Stimulated activated CD4-positive, alpha-beta T cell treated with anti-CD3 and anti-CD28 coated beads, TNF-alpha, amount 100 ng/mL, for 48 hours (primary cell): ENCODE measurements at regions not wholly inside any gene's neighbourhood (a gene's known extent, or its start where the extent isn't known, plus 50 kb on each side); places are given as distances from the start of the nearest gene placed in this dataset.

ENCODE experiments used
- DNase-seq, 3 donors: peaks; one replicate each; pipeline ENCODE4 v3.0.0-alpha.2; 2020; ENCODE audit warnings: low read depth in 3 of 3

- no peak for DNase-seq
Measured at GRCh38 chr7:15856311-15856710, 169.8 kb upstream of the MEOX2 start.

GRCh38 chr7:15855525-15856109, 169.1 kb upstream of the MEOX2 start:
- DNase-seq = no peak

- DNase-seq = no peak
Measured at GRCh38 chr7:15854841-15855524, 168.5 kb upstream of the MEOX2 start.

- no peak for DNase-seq
Measured at GRCh38 chr7:15853832-15854470, 167.5 kb upstream of the MEOX2 start.

GRCh38 chr7:15851201-15851600, 164.7 kb upstream of the MEOX2 start:
- DNase-seq = no peak

GRCh38 chr7:15848901-15849300, 162.4 kb upstream of the MEOX2 start:
- DNase-seq = no peak

- no peak for DNase-seq
Measured at GRCh38 chr7:15848362-15848761, 161.9 kb upstream of the MEOX2 start.

GRCh38 chr7:15845868-15846267, 159.4 kb upstream of the MEOX2 start:
- DNase-seq = no peak

- DNase-seq = no peak
Measured at GRCh38 chr7:15845461-15845860, 159.0 kb upstream of the MEOX2 start.

- no peak for DNase-seq
Measured at GRCh38 chr7:15839416-15840100, 153.1 kb upstream of the MEOX2 start.

- DNase-seq = no peak
Measured at GRCh38 chr7:15838265-15838664, 151.8 kb upstream of the MEOX2 start.

GRCh38 chr7:15837306-15837950, 150.9 kb upstream of the MEOX2 start:
- DNase-seq = no peak

- no peak for DNase-seq
Measured at GRCh38 chr7:15836651-15837050, 150.2 kb upstream of the MEOX2 start.

GRCh38 chr7:15836041-15836440, 149.6 kb upstream of the MEOX2 start:
- no peak for DNase-seq

GRCh38 chr7:15834446-15834845, 148.0 kb upstream of the MEOX2 start:
- no peak for DNase-seq

GRCh38 chr7:15832996-15833395, 146.5 kb upstream of the MEOX2 start:
- no peak for DNase-seq

GRCh38 chr7:15831606-15832005, 145.1 kb upstream of the MEOX2 start:
- DNase-seq = no peak

GRCh38 chr7:15829691-15830090, 143.2 kb upstream of the MEOX2 start:
- no peak for DNase-seq

- no peak for DNase-seq
Measured at GRCh38 chr7:15828881-15829280, 142.4 kb upstream of the MEOX2 start.

GRCh38 chr7:15821484-15822427, 135.3 kb upstream of the MEOX2 start:
- DNase-seq = no peak

GRCh38 chr7:15820319-15820718, 133.8 kb upstream of the MEOX2 start:
- DNase-seq = no peak
